ENCODE measurements at regions not wholly inside any gene's neighbourhood (a gene's known extent, or its start where the extent isn't known, plus 50 kb on each side); places are given as distances from the start of the nearest gene placed in this dataset.

GRCh38 chr14:49189375-49189774 lies 396.8 kb downstream of the RPS29 start:
- no peak for TF ChIP-seq CTCF (IDR thresholded peaks at IDR 0.05; ENCODE audit: unreplicated experiment)
- Mint-ChIP-seq H3K4me1 (ENCODE audit: unreplicated experiment) (peaks cover 12% of the 10 kb centered on the region), H3K4me3 (ENCODE audit: unreplicated experiment) (no peak overlapping the region), H3K9me3 (ENCODE audit: unreplicated experiment) (no peaks in the 10 kb centered on the region), H3K27ac (ENCODE audit: unreplicated experiment) (no peak overlapping the region), H3K36me3 (ENCODE audit: low read depth, unreplicated experiment) (no peaks in the 10 kb centered on the region), H3K27me3 (ENCODE audit: unreplicated experiment) (peaks cover 3% of the 10 kb centered on the region)
- DNase-seq (ENCODE audit: low spot score), result no peak

GRCh38 chr14:49187799-49188198 lies 398.4 kb downstream of the RPS29 start:
- H3K4me1 Mint-ChIP-seq (ENCODE audit: unreplicated experiment), result peaks cover 2% of the 10 kb centered on the region
- H3K36me3 Mint-ChIP-seq (ENCODE audit: low read depth, unreplicated experiment), result no peaks in the 10 kb centered on the region
- no peaks in the 10 kb centered on the region for H3K9me3 Mint-ChIP-seq (ENCODE audit: unreplicated experiment)
- no peak for TF ChIP-seq CTCF (IDR thresholded peaks at IDR 0.05; ENCODE audit: unreplicated experiment)
- H3K4me3 Mint-ChIP-seq (ENCODE audit: unreplicated experiment), result no peak overlapping the region
- no peak for DNase-seq (ENCODE audit: low spot score)
- H3K27me3 Mint-ChIP-seq (ENCODE audit: unreplicated experiment), result peaks cover 3% of the 10 kb centered on the region
- no peak overlapping the region for H3K27ac Mint-ChIP-seq (ENCODE audit: unreplicated experiment)

DNA sequence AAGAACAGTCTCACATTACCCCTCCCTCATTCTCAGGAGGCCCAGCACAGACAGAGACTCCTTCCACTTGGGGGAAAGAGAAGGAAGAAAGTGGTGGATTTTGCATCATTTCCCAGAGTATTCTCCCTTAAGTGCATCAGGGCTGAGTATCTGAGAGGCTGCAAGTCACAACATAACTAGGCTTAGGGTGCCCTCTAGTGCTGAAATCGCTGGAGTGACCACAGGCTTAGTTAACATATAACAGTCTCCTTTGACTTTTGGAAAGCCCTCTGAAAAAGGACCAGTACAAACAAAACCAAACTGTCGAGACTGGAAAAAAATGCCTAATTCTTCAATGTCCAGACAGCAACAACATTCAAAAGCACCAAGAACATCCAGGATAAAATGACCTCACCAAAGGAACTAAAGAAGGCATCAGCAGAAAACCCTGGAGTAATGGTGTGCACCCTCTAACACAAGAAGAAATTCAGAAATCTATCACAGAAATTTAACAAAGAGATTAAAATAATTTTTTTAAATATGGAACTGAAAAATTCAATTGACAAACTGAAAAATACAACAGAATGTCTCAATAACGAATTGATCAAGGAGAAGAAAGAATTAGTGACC lies 412.3 kb downstream of the RPS29 start:
- H3K27me3 Mint-ChIP-seq (ENCODE audit: unreplicated experiment), result peaks cover 1% of the 10 kb centered on the region
- H3K27ac Mint-ChIP-seq (ENCODE audit: unreplicated experiment), result no peak overlapping the region

GRCh38 chr14:49164074-49164473 lies 422.1 kb downstream of the RPS29 start:
- peaks cover 3% of the 10 kb centered on the region for H3K27me3 Mint-ChIP-seq (ENCODE audit: unreplicated experiment)
- no peaks in the 10 kb centered on the region for H3K9me3 Mint-ChIP-seq (ENCODE audit: unreplicated experiment)
- no peaks in the 10 kb centered on the region for H3K4me1 Mint-ChIP-seq (ENCODE audit: unreplicated experiment)
- no peak for TF ChIP-seq CTCF (IDR thresholded peaks at IDR 0.05; ENCODE audit: unreplicated experiment)
- no peaks in the 10 kb centered on the region for H3K36me3 Mint-ChIP-seq (ENCODE audit: low read depth, unreplicated experiment)
- H3K4me3 Mint-ChIP-seq (ENCODE audit: unreplicated experiment), result no peak overlapping the region
- DNase-seq (ENCODE audit: low spot score), result no peak
- no peak overlapping the region for H3K27ac Mint-ChIP-seq (ENCODE audit: unreplicated experiment)

More for the DNA sequence above, 412.3 kb downstream of the RPS29 start:
- Mint-ChIP-seq H3K4me1 (ENCODE audit: unreplicated experiment) (no peaks in the 10 kb centered on the region), H3K4me3 (ENCODE audit: unreplicated experiment) (no peak overlapping the region), H3K36me3 (ENCODE audit: low read depth, unreplicated experiment) (no peaks in the 10 kb centered on the region), H3K9me3 (ENCODE audit: unreplicated experiment) (no peaks in the 10 kb centered on the region)
- DNase-seq (ENCODE audit: low spot score), result peak; percentile 79
- peak; percentile 54 for TF ChIP-seq CTCF (IDR thresholded peaks at IDR 0.05; ENCODE audit: unreplicated experiment)

DNA sequence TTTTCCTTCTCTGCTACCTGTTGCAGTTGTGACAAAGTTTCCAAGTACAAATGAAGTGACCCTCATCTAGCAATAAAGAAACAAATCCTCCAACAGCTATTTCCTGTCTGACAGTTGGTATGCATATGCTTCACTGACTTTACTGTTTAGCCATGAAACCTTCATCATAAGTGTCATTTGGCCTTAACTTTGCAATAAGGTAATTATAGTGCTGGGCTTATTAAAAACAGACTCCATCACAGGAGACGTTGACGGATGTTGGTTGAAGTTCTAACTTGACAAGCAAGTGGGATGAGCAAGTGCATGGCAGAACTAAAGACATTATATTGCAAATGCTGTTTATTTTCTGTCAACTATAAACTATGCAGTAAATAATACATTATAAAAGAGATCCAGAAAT lies 425.2 kb downstream of the RPS29 start:
- Mint-ChIP-seq H3K36me3 (ENCODE audit: low read depth, unreplicated experiment) (no peaks in the 10 kb centered on the region), H3K27me3 (ENCODE audit: unreplicated experiment) (no peaks in the 10 kb centered on the region), H3K4me3 (ENCODE audit: unreplicated experiment) (no peak overlapping the region), H3K27ac (ENCODE audit: unreplicated experiment) (no peak overlapping the region), H3K9me3 (ENCODE audit: unreplicated experiment) (no peaks in the 10 kb centered on the region), H3K4me1 (ENCODE audit: unreplicated experiment) (no peaks in the 10 kb centered on the region)
- DNase-seq (ENCODE audit: low spot score), result no peak
- no peak for TF ChIP-seq CTCF (IDR thresholded peaks at IDR 0.05; ENCODE audit: unreplicated experiment)

All from endothelial cell (in vitro differentiated cells).